Neural cell (in vitro differentiated cells): ENCODE measurements at regions not wholly inside any gene's neighbourhood (a gene's known extent, or its start where the extent isn't known, plus 50 kb on each side); places are given as distances from the start of the nearest gene placed in this dataset.

Experiments used
- H2AFZ ChIP-seq: fragments of 200-600, 300-800 bp; sonication (generic), shearing (Covaris generic); 2 replicates; pipeline ENCODE4 v1.6.0; 2014; ENCODE audit warnings: low read depth, mild to moderate bottlenecking, antibody characterized with exemption, low read length, moderate library complexity
- H3F3A ChIP-seq: fragments of 200-600 bp; shearing (Covaris generic); 2 replicates; pipeline ENCODE4 v1.6.1; 2016; ENCODE audit warnings: mild to moderate bottlenecking, moderate library complexity, mixed read lengths, antibody characterized with exemption, low read length; ENCODE audit not compliant: insufficient read depth, poor library complexity, severe bottlenecking
- H3K27ac ChIP-seq: fragments of 200-600, 300-800 bp; sonication (generic), shearing (Covaris generic); 2 replicates; pipeline ENCODE4 v1.5.1; 2014; ENCODE audit warnings: mild to moderate bottlenecking, low read length, moderate library complexity
- H3K27me3 ChIP-seq: fragments of 300-800, 200-600 bp; sonication (generic), shearing (Covaris generic); 2 replicates; pipeline ENCODE4 v1.6.0; 2014; ENCODE audit warnings: mild to moderate bottlenecking, low read depth, low read length, moderate library complexity; ENCODE audit not compliant: insufficient read depth
- H3K36me3 ChIP-seq: fragments of 300-800, 200-600 bp; sonication (generic), shearing (Covaris generic); 2 replicates; pipeline ENCODE4 v1.5.1; 2014; ENCODE audit warnings: mild to moderate bottlenecking, antibody characterized with exemption, low read length, moderate library complexity; ENCODE audit not compliant: insufficient read depth
- H3K4me2 ChIP-seq: fragments of 300-800, 200-600 bp; sonication (generic), shearing (Covaris generic); 2 replicates; pipeline ENCODE4 v1.6.0; 2014; ENCODE audit warnings: mild to moderate bottlenecking, low read length
- H3K4me3 ChIP-seq: fragments of 300-800, 200-600 bp; sonication (generic), shearing (Covaris generic); 2 replicates; pipeline ENCODE4 v1.5.1; 2014; ENCODE audit warnings: mild to moderate bottlenecking, low read length, moderate library complexity
- H3K79me2 ChIP-seq: fragments of 200-600 bp; shearing (Covaris generic); replicated peaks from 2 replicates; pipeline ENCODE4 v1.6.0; 2014; ENCODE audit warnings: mild to moderate bottlenecking, low read length, moderate library complexity; ENCODE audit not compliant: insufficient read depth
- H3K9ac ChIP-seq: fragments of 300-800, 200-600 bp; sonication (generic), shearing (Covaris generic); 2 replicates; pipeline ENCODE4 v1.6.1; 2016; ENCODE audit warnings: mild to moderate bottlenecking, low read length, mixed read lengths
- H3K9me2 ChIP-seq: fragments of 200-600 bp; shearing (Covaris generic); 2 replicates; pipeline ENCODE4 v1.6.1; 2016; ENCODE audit warnings: mild to moderate bottlenecking, low read length, mixed read lengths; ENCODE audit not compliant: insufficient read depth
- H3K9me3 ChIP-seq: fragments of 200-600, 300-800 bp; sonication (generic), shearing (Covaris generic); 2 replicates; pipeline ENCODE4 v1.6.1; 2016; ENCODE audit warnings: mild to moderate bottlenecking, mixed run types, low read length, moderate library complexity, mixed read lengths
- H4K20me1 ChIP-seq: fragments of 200-600 bp; shearing (Covaris generic); 2 replicates; pipeline ENCODE4 v1.6.1; 2016; ENCODE audit warnings: mild to moderate bottlenecking, mixed run types; ENCODE audit not compliant: insufficient read depth
- EP300 ChIP-seq: fragments of 450-650 bp; conservative IDR thresholded peaks from 2 replicates; pipeline ENCODE4 v1.6.1; 2014; ENCODE audit warnings: antibody characterized with exemption, mild to moderate bottlenecking, moderate library complexity; ENCODE audit not compliant: poor library complexity, severe bottlenecking
- EZH2 ChIP-seq: fragments of 200-600, 300-800 bp; shearing (Covaris generic), sonication (generic); IDR thresholded peaks from 2 replicates; pipeline ENCODE4 v1.6.1; 2014; ENCODE audit warnings: antibody characterized with exemption, low read length, borderline replicate concordance, mild to moderate bottlenecking; ENCODE audit not compliant: insufficient read depth, poor library complexity, severe bottlenecking
- MXI1 ChIP-seq: fragments of 450-650 bp; conservative IDR thresholded peaks from 2 replicates; pipeline ENCODE4 v1.6.1; 2014; ENCODE audit warnings: antibody characterized with exemption, mild to moderate bottlenecking; ENCODE audit not compliant: poor library complexity, severe bottlenecking
- POLR2AphosphoS5 ChIP-seq: IDR thresholded peaks from 2 replicates; pipeline ENCODE4 v1.6.1; 2012
- RAD21 ChIP-seq: fragments of 450-650 bp; conservative IDR thresholded peaks from 2 replicates; pipeline ENCODE4 v1.6.1; 2014; ENCODE audit warnings: antibody characterized with exemption, mild to moderate bottlenecking, moderate library complexity
- SMC3 ChIP-seq: fragments of 450-650 bp; conservative IDR thresholded peaks from 2 replicates; pipeline ENCODE4 v1.6.1; 2014; ENCODE audit warnings: antibody characterized with exemption, mild to moderate bottlenecking, moderate library complexity; ENCODE audit not compliant: poor library complexity
- TAF1 ChIP-seq: IDR thresholded peaks from 2 replicates; pipeline ENCODE4 v1.6.1; 2012; ENCODE audit warnings: low read depth
- TF ChIP-seq, protein P1 (sequence below): fragments of 450-650 bp; IDR thresholded peaks from 2 replicates; pipeline ENCODE4 v1.5.1; 2014; ENCODE audit warnings: antibody characterized with exemption, mild to moderate bottlenecking, moderate library complexity; ENCODE audit not compliant: poor library complexity, severe bottlenecking
- TF ChIP-seq, protein P2 (sequence below): IDR thresholded peaks from 2 replicates; pipeline ENCODE4 v1.6.1; 2012; ENCODE audit warnings: borderline replicate concordance

DNA sequence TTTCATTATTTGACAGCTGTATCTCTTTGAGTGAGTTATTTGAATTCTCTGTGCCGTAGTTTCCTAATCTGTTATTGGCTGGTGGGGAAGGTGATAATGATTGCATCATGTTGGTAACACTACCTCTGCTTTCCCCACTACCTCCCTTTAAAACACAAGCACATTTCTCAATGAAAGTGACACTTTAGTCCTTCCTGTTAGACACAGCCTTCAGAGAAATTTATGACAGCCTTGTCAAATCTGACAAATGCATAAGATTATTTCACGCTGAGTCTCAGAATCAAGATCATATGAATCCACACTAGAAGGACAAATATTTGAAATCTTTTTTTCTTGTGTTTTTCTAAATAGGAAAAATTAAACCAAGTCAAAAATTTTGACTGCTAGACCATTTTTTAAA is 896.1 kb downstream of the CENPC start:
- Histone ChIP-seq H3K9me2 (no peaks in the 10 kb centered on the region), H3K36me3 (no peaks in the 10 kb centered on the region), H3K9me3 (no peaks in the 10 kb centered on the region), H3K27me3 (no peaks in the 10 kb centered on the region), H3K9ac (no peak overlapping the region), H3K4me2 (no peak overlapping the region), H4K20me1 (no peaks in the 10 kb centered on the region), H3K4me3 (no peak overlapping the region), H3F3A (no peaks in the 10 kb centered on the region), H3K79me2 (no peaks in the 10 kb centered on the region), H2AFZ (no peak overlapping the region), H3K27ac (peak overlapping the region; percentile 49)
- TF ChIP-seq POLR2AphosphoS5 = peak; percentile 92
- TF ChIP-seq SMC3 = no peak
- TF ChIP-seq EP300 = peak; percentile 100

DNA sequence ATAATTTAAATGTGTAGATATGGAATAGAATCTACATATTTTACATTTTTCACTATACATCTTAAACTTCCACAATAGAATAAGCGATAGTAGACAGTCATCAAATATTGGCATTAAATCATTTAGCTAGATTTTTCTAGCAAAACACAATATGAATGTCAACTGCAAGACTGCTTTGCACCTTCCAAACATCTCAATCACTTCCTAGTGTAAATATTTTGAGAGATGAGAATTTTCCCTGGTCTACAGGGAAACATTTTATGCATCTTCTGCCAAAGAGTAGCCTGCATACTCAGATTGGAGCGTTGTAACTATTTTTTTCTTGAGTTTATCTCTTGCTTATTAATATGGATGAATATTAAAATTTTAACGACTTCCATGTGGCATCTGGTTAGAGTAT is 897.4 kb downstream of the CENPC start:
- no peaks in the 10 kb centered on the region for H3K9me2 ChIP-seq
- no peak overlapping the region for H3K27ac ChIP-seq
- no peak overlapping the region for H3K4me3 ChIP-seq
- peak; percentile 86 for TF ChIP-seq POLR2AphosphoS5
- TF ChIP-seq EP300 = peak; percentile 78
- no peak for TF ChIP-seq TAF1
- TF ChIP-seq, protein P1, sequence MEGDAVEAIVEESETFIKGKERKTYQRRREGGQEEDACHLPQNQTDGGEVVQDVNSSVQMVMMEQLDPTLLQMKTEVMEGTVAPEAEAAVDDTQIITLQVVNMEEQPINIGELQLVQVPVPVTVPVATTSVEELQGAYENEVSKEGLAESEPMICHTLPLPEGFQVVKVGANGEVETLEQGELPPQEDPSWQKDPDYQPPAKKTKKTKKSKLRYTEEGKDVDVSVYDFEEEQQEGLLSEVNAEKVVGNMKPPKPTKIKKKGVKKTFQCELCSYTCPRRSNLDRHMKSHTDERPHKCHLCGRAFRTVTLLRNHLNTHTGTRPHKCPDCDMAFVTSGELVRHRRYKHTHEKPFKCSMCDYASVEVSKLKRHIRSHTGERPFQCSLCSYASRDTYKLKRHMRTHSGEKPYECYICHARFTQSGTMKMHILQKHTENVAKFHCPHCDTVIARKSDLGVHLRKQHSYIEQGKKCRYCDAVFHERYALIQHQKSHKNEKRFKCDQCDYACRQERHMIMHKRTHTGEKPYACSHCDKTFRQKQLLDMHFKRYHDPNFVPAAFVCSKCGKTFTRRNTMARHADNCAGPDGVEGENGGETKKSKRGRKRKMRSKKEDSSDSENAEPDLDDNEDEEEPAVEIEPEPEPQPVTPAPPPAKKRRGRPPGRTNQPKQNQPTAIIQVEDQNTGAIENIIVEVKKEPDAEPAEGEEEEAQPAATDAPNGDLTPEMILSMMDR = no peak
- TF ChIP-seq, protein P2, sequence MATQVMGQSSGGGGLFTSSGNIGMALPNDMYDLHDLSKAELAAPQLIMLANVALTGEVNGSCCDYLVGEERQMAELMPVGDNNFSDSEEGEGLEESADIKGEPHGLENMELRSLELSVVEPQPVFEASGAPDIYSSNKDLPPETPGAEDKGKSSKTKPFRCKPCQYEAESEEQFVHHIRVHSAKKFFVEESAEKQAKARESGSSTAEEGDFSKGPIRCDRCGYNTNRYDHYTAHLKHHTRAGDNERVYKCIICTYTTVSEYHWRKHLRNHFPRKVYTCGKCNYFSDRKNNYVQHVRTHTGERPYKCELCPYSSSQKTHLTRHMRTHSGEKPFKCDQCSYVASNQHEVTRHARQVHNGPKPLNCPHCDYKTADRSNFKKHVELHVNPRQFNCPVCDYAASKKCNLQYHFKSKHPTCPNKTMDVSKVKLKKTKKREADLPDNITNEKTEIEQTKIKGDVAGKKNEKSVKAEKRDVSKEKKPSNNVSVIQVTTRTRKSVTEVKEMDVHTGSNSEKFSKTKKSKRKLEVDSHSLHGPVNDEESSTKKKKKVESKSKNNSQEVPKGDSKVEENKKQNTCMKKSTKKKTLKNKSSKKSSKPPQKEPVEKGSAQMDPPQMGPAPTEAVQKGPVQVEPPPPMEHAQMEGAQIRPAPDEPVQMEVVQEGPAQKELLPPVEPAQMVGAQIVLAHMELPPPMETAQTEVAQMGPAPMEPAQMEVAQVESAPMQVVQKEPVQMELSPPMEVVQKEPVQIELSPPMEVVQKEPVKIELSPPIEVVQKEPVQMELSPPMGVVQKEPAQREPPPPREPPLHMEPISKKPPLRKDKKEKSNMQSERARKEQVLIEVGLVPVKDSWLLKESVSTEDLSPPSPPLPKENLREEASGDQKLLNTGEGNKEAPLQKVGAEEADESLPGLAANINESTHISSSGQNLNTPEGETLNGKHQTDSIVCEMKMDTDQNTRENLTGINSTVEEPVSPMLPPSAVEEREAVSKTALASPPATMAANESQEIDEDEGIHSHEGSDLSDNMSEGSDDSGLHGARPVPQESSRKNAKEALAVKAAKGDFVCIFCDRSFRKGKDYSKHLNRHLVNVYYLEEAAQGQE = no peak
- no peak for TF ChIP-seq EZH2
- TF ChIP-seq RAD21 = no peak
- no peak for TF ChIP-seq SMC3
- TF ChIP-seq MXI1 = no peak
- H3K79me2 ChIP-seq = no peaks in the 10 kb centered on the region
- H3K9me3 ChIP-seq = no peaks in the 10 kb centered on the region
- H3K27me3 ChIP-seq = no peaks in the 10 kb centered on the region
- H4K20me1 ChIP-seq = no peaks in the 10 kb centered on the region
- H3F3A ChIP-seq = no peaks in the 10 kb centered on the region
- H2AFZ ChIP-seq = no peak overlapping the region
- no peaks in the 10 kb centered on the region for H3K36me3 ChIP-seq
- no peak overlapping the region for H3K9ac ChIP-seq
- H3K4me2 ChIP-seq = no peak overlapping the region

DNA sequence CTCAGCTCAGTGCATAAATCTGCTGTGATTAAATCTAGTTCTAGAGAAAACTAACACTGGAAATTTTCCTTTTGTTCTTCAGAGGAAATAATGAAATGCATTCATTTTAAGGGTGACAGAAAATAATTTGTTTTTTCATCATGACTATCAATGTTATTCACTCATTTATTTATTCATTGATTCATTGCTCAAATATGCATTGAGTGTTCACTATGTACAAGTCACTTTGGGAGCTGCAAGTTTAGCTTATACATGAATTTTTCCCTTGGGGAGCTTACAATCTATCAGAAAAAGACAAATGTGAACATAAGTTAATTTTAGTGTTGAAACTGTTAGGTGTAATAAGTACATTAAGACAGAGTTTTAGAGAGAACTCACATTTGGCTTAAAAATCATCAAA is 897.8 kb downstream of the CENPC start:
- TF ChIP-seq TAF1 (no peak), MXI1 (no peak), SMC3 (no peak), POLR2AphosphoS5 (no peak), EP300 (no peak), EZH2 (no peak), RAD21 (no peak)
- TF ChIP-seq, protein P2 = no peak
- TF ChIP-seq, protein P1 = no peak
- Histone ChIP-seq H3K4me3 (no peak overlapping the region), H4K20me1 (no peaks in the 10 kb centered on the region)

More for the DNA sequence above, 897.8 kb downstream of the CENPC start:
- Histone ChIP-seq H2AFZ (no peak overlapping the region), H3K9me3 (no peaks in the 10 kb centered on the region), H3K9ac (no peak overlapping the region), H3K4me2 (no peak overlapping the region), H3K27me3 (no peaks in the 10 kb centered on the region), H3K36me3 (no peaks in the 10 kb centered on the region), H3K27ac (no peak overlapping the region), H3K79me2 (no peaks in the 10 kb centered on the region), H3F3A (no peaks in the 10 kb centered on the region), H3K9me2 (no peaks in the 10 kb centered on the region)
